Activated CD4-positive, CD25-positive, alpha-beta regulatory T cell treated with anti-CD3 and anti-CD28 coated beads, Interleukin-2, amount 50 U/mL, for 72 hours (primary cell): ENCODE measurements at regions not wholly inside any gene's neighbourhood (a gene's known extent, or its start where the extent isn't known, plus 50 kb on each side); places are given as distances from the start of the nearest gene placed in this dataset.
"Not testable (repeated sequence)": the region's sequence is repeated elsewhere in the genome, so short reads cannot be mapped to it uniquely, and the experiment has no call there.

Source experiments
- DNase-seq: peaks from one replicate; pipeline ENCODE4 v3.0.0; 2021

GRCh38 chr12:68510397-68510796 lies 100.3 kb upstream of the RAP1B start:
- no peak for DNase-seq

GRCh38 chr12:68514807-68515411 lies 95.8 kb upstream of the RAP1B start:
- no peak for DNase-seq

GRCh38 chr12:68515793-68516192 lies 94.9 kb upstream of the RAP1B start:
- no peak for DNase-seq

- DNase-seq, result no peak
Observed at GRCh38 chr12:68521321-68521839, 89.3 kb upstream of the RAP1B start.

- no peak for DNase-seq
Observed at GRCh38 chr12:68521848-68522502, 88.7 kb upstream of the RAP1B start.

- no peak for DNase-seq
Observed at GRCh38 chr12:68529466-68529865, 81.2 kb upstream of the RAP1B start.

GRCh38 chr12:68529869-68530268 lies 80.8 kb upstream of the RAP1B start:
- DNase-seq, result no peak

- DNase-seq, result no peak
Observed at GRCh38 chr12:68530299-68530698, 80.4 kb upstream of the RAP1B start.

GRCh38 chr12:68530965-68531364 lies 79.7 kb upstream of the RAP1B start:
- DNase-seq, result no peak

- DNase-seq, result no peak
Observed at GRCh38 chr12:68532204-68532886, 78.4 kb upstream of the RAP1B start.

GRCh38 chr12:68532887-68533248 lies 77.8 kb upstream of the RAP1B start:
- no peak for DNase-seq

GRCh38 chr12:68534108-68534507 lies 76.6 kb upstream of the RAP1B start:
- no peak for DNase-seq

- DNase-seq, result no peak
Observed at GRCh38 chr12:68536885-68537485, 73.7 kb upstream of the RAP1B start.

- no peak for DNase-seq
Observed at GRCh38 chr12:68537571-68537970, 73.1 kb upstream of the RAP1B start.

GRCh38 chr12:68538726-68539614 lies 71.7 kb upstream of the RAP1B start:
- no peak for DNase-seq

- no peak for DNase-seq
Observed at GRCh38 chr12:68539615-68539952, 71.1 kb upstream of the RAP1B start.

GRCh38 chr12:68540768-68541167 lies 69.9 kb upstream of the RAP1B start:
- not testable (repeated sequence) for DNase-seq

GRCh38 chr12:68547318-68547717 lies 63.4 kb upstream of the RAP1B start:
- DNase-seq, result not testable (repeated sequence)

GRCh38 chr12:68552605-68553195 lies 58.0 kb upstream of the RAP1B start:
- DNase-seq, result not testable (repeated sequence)

- no peak for DNase-seq
Observed at GRCh38 chr12:68557011-68557730, 53.5 kb upstream of the RAP1B start.

GRCh38 chr12:68559246-68559645 lies 51.5 kb upstream of the RAP1B start:
- DNase-seq, result no peak
